Left ventricle myocardium inferior (tissue), 1 donor: ENCODE measurements at regions not wholly inside any gene's neighbourhood (a gene's known extent, or its start where the extent isn't known, plus 50 kb on each side); places are given as distances from the start of the nearest gene placed in this dataset.
"Not testable (repeated sequence)": the region's sequence is repeated elsewhere in the genome, so short reads cannot be mapped to it uniquely, and the experiment has no call there.

Source experiments
- DNase-seq: peaks from one replicate; pipeline ENCODE4 v3.0.0-alpha.2; 2020
- H3K27ac ChIP-seq: fragments of 200-600 bp; replicated peaks from 2 replicates; pipeline ENCODE4 v1.8.0; 2021
- H3K27me3 ChIP-seq: fragments of 200-600 bp; 2 replicates; pipeline ENCODE4 v1.8.0; 2021; ENCODE audit warnings: low read depth
- H3K36me3 ChIP-seq: fragments of 200-600 bp; 2 replicates; pipeline ENCODE4 v1.8.0; 2021
- H3K4me1 ChIP-seq: fragments of 200-600 bp; 2 replicates; pipeline ENCODE4 v1.8.0; 2021
- H3K4me3 ChIP-seq: fragments of 200-600 bp; 2 replicates; pipeline ENCODE4 v1.8.0; 2021; ENCODE audit warnings: mild to moderate bottlenecking, moderate library complexity
- H3K9me3 ChIP-seq: fragments of 200-600 bp; replicated peaks from 2 replicates; pipeline ENCODE4 v1.8.0; 2021
- intact Hi-C: fragments of 100-400 bp; cut with micrococcal nuclease; formaldehyde crosslinking; loops from one replicate; pipeline ENCODE4 v1.11.0; 2022
- TF ChIP-seq, protein P1 (sequence below): fragments of 200-600 bp; IDR thresholded peaks from 2 replicates; pipeline ENCODE4 v1.8.0; 2021; ENCODE audit warnings: antibody characterized with exemption, mild to moderate bottlenecking, borderline replicate concordance
- donor health status: DM: no; HTN: yes; CAD: no; lungs with severe emphysema.

- DNase-seq, result no peak
- Histone ChIP-seq H3K9me3 (no peaks in the 10 kb centered on the region), H3K4me1 (peaks cover 10% of the 10 kb centered on the region), H3K27me3 (no peaks in the 10 kb centered on the region), H3K36me3 (no peaks in the 10 kb centered on the region), H3K4me3 (peak overlapping the region; percentile 68), H3K27ac (no peak overlapping the region)
- intact Hi-C loops, result no loop called here
- TF ChIP-seq, protein P1, sequence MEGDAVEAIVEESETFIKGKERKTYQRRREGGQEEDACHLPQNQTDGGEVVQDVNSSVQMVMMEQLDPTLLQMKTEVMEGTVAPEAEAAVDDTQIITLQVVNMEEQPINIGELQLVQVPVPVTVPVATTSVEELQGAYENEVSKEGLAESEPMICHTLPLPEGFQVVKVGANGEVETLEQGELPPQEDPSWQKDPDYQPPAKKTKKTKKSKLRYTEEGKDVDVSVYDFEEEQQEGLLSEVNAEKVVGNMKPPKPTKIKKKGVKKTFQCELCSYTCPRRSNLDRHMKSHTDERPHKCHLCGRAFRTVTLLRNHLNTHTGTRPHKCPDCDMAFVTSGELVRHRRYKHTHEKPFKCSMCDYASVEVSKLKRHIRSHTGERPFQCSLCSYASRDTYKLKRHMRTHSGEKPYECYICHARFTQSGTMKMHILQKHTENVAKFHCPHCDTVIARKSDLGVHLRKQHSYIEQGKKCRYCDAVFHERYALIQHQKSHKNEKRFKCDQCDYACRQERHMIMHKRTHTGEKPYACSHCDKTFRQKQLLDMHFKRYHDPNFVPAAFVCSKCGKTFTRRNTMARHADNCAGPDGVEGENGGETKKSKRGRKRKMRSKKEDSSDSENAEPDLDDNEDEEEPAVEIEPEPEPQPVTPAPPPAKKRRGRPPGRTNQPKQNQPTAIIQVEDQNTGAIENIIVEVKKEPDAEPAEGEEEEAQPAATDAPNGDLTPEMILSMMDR, result no peak
Observed at GRCh38 chr12:9449181-9449580, 158.5 kb downstream of the KLRB1 start.

- H3K27me3 ChIP-seq, H3K9me3 ChIP-seq, DNase-seq, intact Hi-C loops, H3K36me3 ChIP-seq, H3K27ac ChIP-seq: not testable (repeated sequence)
- Histone ChIP-seq H3K4me3 (peak overlapping the region; percentile 68), H3K4me1 (peaks cover 10% of the 10 kb centered on the region)
Observed at GRCh38 chr12:9448648-9449047, 159.1 kb downstream of the KLRB1 start.

- H3K27me3 ChIP-seq, H3K9me3 ChIP-seq, H3K36me3 ChIP-seq, intact Hi-C loops, H3K27ac ChIP-seq: not testable (repeated sequence)
- Histone ChIP-seq H3K4me1 (peaks cover 10% of the 10 kb centered on the region), H3K4me3 (peak overlapping the region; percentile 68)
- peak; percentile 90 for DNase-seq
Observed at GRCh38 chr12:9447791-9448614, 159.7 kb downstream of the KLRB1 start.

DNA sequence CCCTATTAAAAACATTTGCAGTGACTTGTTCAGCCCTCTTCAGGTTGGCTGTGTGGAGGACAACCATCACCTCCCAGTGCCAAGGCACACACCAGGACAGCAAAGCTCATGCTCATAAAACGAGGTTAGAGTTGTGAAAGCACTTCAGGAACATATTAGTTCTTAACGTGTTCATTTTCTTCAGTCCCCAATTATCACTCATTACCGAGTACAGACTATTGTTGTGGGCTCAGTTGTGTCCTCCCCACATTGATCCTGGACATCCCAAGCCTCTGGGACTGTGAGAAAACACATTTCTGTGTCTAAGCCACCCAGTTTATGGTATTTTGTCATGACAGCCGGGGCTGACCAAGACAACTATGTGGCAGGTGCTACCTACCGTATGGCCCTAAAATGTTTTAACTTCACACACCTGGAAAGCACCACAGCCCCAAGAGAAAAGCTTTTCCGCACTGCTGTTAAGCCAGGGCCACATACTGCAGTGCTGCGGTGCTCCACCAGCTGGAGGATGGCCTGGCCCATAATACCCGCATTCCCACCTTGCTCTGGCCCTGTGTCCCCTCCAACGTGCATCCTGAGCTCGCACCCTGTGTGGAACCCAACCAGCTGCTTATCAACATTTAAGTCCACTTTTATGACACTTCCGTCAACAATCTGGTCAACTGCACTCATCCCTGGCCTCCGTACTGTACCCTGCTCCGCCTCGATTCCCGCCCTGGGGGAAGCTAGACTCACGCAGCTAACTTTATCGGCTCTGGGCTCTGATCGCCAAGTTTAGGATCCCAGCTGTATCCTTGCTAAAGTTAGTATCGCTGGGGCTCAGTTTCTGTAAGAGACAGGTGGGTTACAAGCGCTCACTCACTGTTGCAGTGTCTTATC is 160.6 kb downstream of the KLRB1 start:
- H3K27me3 ChIP-seq, H3K9me3 ChIP-seq, DNase-seq, intact Hi-C loops, H3K27ac ChIP-seq, H3K36me3 ChIP-seq: not testable (repeated sequence)
- H3K4me1 ChIP-seq, result peaks cover 10% of the 10 kb centered on the region
- peak overlapping the region; percentile 68 for H3K4me3 ChIP-seq

DNA sequence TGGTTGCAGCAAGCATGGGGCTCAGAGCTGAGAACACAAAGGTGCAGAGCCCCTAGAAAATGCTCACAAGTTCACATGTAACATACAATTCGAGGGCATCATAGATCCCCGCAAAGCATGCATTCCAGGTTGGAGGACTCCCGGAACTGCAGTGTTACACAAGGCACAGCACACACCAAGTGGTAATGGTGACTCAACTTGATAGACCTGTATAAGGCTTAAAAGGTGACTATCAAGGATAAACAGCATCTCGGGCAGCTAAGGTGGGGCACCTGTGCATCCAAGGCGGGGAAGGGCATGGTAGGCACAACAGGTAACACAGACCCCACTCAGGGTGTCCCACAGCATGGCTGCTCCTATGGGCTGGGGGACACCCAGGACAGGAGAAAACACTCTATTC is 167.3 kb downstream of the KLRB1 start:
- DNase-seq, H3K9me3 ChIP-seq, H3K36me3 ChIP-seq, intact Hi-C loops, H3K27ac ChIP-seq, H3K4me3 ChIP-seq, H3K27me3 ChIP-seq, H3K4me1 ChIP-seq: not testable (repeated sequence)

- H3K9me3 ChIP-seq, H3K27me3 ChIP-seq, H3K4me1 ChIP-seq, intact Hi-C loops, H3K36me3 ChIP-seq, DNase-seq, H3K27ac ChIP-seq, H3K4me3 ChIP-seq: not testable (repeated sequence)
Observed at GRCh38 chr12:9435682-9436081, 172.0 kb downstream of the KLRB1 start.

- H3K4me1 ChIP-seq, intact Hi-C loops, DNase-seq: not testable (repeated sequence)
Observed at GRCh38 chr12:9430385-9430784, 177.3 kb downstream of the KLRB1 start.

DNA sequence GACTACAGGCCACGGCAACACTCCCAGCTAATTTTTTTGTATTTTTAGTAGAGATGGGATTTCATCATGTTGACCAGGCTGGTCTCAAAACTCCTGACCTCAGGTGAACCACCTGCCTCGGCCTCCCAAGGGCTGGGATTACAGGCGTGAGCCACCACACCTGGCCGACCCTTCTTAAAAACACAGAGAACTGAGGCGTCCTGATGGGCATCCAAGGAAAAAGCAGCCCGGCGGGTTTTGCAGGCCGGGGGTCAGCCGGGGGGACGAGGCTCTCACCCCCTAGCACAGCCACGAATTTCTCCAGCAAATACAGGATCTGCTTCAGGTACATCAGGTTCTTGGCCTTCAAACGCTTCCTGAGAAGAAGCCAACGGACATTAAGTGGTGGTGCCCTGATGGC is 178.9 kb downstream of the KLRB1 start:
- intact Hi-C loops, H3K27me3 ChIP-seq, H3K4me1 ChIP-seq, H3K9me3 ChIP-seq, H3K4me3 ChIP-seq, H3K27ac ChIP-seq, DNase-seq, H3K36me3 ChIP-seq: not testable (repeated sequence)

More at GRCh38 chr12:9430385-9430784, 177.3 kb downstream of the KLRB1 start:
- H3K4me3 ChIP-seq, H3K9me3 ChIP-seq, H3K27me3 ChIP-seq, H3K36me3 ChIP-seq, H3K27ac ChIP-seq: not testable (repeated sequence)

DNA sequence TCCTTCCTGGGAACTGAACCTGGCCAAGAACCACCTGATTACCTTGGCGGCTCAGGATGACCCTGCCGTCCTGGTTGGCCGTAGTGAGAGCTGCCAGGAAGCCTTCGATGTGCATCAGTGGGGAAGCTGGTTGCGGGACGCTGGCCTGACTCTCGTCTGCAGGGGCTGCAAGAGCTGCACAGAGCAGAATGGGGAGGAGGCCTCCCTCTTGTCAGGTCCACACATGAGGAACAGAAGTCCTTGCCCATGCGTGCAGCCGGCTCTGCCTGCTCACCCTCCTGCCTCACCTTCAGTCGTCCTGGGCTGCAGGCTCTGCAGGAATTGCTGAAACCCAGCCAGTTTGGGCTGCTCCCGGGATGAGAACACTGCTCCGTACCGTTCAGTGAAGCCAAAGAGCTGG is 182.3 kb downstream of the KLRB1 start:
- H3K9me3 ChIP-seq, H3K36me3 ChIP-seq, H3K27me3 ChIP-seq, H3K4me1 ChIP-seq, intact Hi-C loops, H3K4me3 ChIP-seq, H3K27ac ChIP-seq, DNase-seq: not testable (repeated sequence)

- DNase-seq, H3K9me3 ChIP-seq, H3K27ac ChIP-seq, intact Hi-C loops, H3K4me1 ChIP-seq, H3K27me3 ChIP-seq, H3K4me3 ChIP-seq, H3K36me3 ChIP-seq: not testable (repeated sequence)
Observed at GRCh38 chr12:9424175-9424740, 183.5 kb downstream of the KLRB1 start.

GRCh38 chr12:9422689-9423088 is 185.0 kb downstream of the KLRB1 start:
- H3K4me1 ChIP-seq, H3K27ac ChIP-seq, H3K4me3 ChIP-seq, DNase-seq, H3K36me3 ChIP-seq, intact Hi-C loops, H3K27me3 ChIP-seq, H3K9me3 ChIP-seq: not testable (repeated sequence)

GRCh38 chr12:9421520-9422086 is 186.1 kb downstream of the KLRB1 start:
- H3K27me3 ChIP-seq, H3K9me3 ChIP-seq, DNase-seq, H3K4me1 ChIP-seq, intact Hi-C loops, H3K36me3 ChIP-seq, H3K27ac ChIP-seq, H3K4me3 ChIP-seq: not testable (repeated sequence)
